Astrocyte of the spinal cord (primary cell): ENCODE measurements at regions not wholly inside any gene's neighbourhood (a gene's known extent, or its start where the extent isn't known, plus 50 kb on each side); places are given as distances from the start of the nearest gene placed in this dataset.

Experiments
- DNase-seq: peaks from one replicate; pipeline ENCODE4 v3.0.0; 2011; ENCODE audit warnings: low read depth, low spot score
- H3K4me3 ChIP-seq: 2 replicates; pipeline ENCODE4 v1.5.1; 2011; ENCODE audit warnings: low read depth, mild to moderate bottlenecking, low read length, moderate library complexity
- CTCF ChIP-seq: IDR thresholded peaks from 2 replicates; pipeline ENCODE4 v1.5.1; 2012; ENCODE audit warnings: low read depth, mild to moderate bottlenecking, low read length, inconsistent platforms
- in situ Hi-C: cut with HindIII; loops from 2 replicates; pipeline ENCODE4 v1.10.0; 2017; ENCODE audit warnings: low sequenced_read_pairs

DNA sequence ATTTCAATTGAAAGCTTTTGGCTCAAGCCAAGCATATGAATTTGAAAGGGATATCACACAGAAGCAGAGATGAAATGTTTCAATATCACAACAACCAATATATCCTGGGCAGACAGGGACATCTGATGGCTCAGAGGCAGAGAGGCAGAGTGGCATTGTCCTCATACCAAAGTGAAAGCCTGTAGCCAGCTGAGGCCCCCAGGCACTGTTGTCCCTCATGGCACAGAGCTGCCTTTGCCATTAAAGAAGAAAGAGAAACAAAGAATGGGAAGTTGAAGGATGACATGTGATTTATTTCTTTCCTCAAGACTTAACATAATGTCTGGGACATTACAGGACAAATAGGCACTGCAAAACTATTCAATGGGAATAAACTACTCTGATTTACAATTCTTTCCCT lies 504.3 kb upstream of the PCDH15 start:
- no peak overlapping the region for H3K4me3 ChIP-seq
- in situ Hi-C loops, result no loop called here
- no peak for TF ChIP-seq CTCF
- DNase-seq, result no peak

GRCh38 chr10:55287346-55287745 lies 486.3 kb upstream of the PCDH15 start:
- in situ Hi-C loops, result no loop called here
- no peak for TF ChIP-seq CTCF
- H3K4me3 ChIP-seq, result no peak overlapping the region
- DNase-seq, result no peak

DNA sequence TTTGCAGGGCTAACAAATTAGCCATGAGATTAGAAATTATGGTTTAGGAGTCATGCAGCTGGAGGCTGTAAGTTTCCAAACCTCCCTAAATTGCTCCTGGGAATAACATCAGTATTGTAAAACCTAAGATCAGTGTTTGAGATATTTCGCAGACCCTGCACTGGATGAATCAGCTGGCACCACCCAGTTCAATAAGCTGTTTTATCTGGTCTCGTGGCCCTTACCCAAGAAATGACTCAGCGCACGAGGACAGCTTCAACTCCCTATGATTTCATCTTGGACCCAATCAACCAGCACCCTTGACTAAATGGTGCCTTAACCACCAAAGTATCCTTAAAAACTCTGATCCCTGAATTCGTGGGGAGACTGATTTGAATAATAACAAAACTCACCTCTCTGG lies 482.0 kb upstream of the PCDH15 start:
- in situ Hi-C loops, result no loop called here

DNA sequence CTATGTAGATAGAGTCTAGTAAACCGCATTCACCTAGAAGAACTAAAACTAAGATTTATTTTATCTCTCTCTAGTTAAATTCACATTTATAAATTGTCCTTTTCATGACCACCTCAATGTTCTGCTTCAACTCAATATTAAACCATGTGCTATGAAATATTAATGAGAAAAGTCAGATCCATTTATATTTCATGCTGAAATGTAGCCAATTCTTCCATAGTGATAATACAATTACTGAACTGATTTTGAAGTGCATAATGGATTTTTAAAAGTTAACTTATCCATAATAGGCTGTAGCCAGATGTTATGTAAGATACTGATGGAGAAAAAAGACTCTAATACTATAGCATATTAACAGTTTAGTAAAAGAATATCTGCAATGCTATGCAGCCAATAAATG lies 479.7 kb upstream of the PCDH15 start:
- H3K4me3 ChIP-seq, result no peak overlapping the region
- DNase-seq, result no peak
- TF ChIP-seq CTCF, result no peak
- in situ Hi-C loops, result no loop called here

More for the DNA sequence above, 482.0 kb upstream of the PCDH15 start:
- TF ChIP-seq CTCF, result no peak
- DNase-seq, result no peak
- H3K4me3 ChIP-seq, result no peak overlapping the region

DNA sequence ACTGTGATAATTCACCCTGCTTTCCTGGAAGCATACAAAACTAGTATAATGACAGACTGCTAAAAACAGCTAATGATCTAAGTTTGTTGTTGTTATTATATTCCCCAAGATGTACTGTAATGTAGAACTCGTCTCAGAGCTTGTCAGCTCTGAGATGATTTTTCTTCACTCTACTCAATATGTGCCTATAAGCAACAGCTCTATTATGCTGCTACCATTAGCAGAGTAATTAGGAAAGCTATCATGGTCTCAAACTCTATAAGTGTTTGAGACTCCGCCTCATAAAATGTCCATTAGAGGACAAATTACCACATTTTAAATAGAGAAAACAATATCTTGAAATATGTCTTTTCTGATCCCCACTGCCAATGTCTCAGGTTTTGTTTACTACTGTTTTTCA lies 476.5 kb upstream of the PCDH15 start:
- DNase-seq, result no peak
- no peak for TF ChIP-seq CTCF
- in situ Hi-C loops, result no loop called here
- H3K4me3 ChIP-seq, result no peak overlapping the region

DNA sequence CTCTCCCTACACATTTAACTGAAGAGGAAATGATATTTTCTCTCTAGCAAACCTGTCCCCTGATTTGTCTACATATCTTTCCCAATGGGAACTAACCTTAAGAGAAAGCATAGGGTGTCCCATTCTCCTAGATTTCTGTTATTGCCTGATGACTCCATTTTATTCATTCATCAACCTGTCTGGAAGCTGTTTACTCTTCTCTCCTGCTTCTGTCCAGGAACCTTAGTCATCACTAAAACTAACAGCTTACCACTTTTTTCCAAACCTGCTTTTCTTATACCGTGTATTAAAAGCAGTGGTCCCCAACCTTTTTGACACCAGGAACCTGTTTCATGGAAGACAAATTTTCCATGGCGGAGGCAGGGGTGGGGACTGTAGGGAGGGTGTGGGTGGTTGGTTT lies 473.3 kb upstream of the PCDH15 start:
- no peak for DNase-seq
- in situ Hi-C loops, result no loop called here
- no peak overlapping the region for H3K4me3 ChIP-seq
- no peak for TF ChIP-seq CTCF

GRCh38 chr10:55273946-55274345 lies 472.9 kb upstream of the PCDH15 start:
- in situ Hi-C loops, result no loop called here
- no peak overlapping the region for H3K4me3 ChIP-seq
- no peak for DNase-seq
- TF ChIP-seq CTCF, result no peak
